HEK293T (cell line): ENCODE measurements at regions not wholly inside any gene's neighbourhood (a gene's known extent, or its start where the extent isn't known, plus 50 kb on each side); places are given as distances from the start of the nearest gene placed in this dataset.

Experiments
- BHLHE40 ChIP-seq: fragments of 450-650 bp; IDR thresholded peaks from 2 replicates; pipeline ENCODE4 v1.6.1; 2016; ENCODE audit warnings: mild to moderate bottlenecking, moderate library complexity, borderline replicate concordance
- ELF4 ChIP-seq: fragments of 450-650 bp; IDR thresholded peaks from 2 replicates; pipeline ENCODE4 v1.6.1; 2017; ENCODE audit warnings: antibody characterized with exemption
- FOXA1 ChIP-seq: fragments of 450-650 bp; IDR thresholded peaks from 2 replicates; pipeline ENCODE4 v1.6.1; 2016; ENCODE audit warnings: mild to moderate bottlenecking
- FOXK2 ChIP-seq: fragments of 450-650 bp; IDR thresholded peaks from 2 replicates; pipeline ENCODE4 v1.6.1; 2016; ENCODE audit warnings: mild to moderate bottlenecking
- FOXM1 ChIP-seq: fragments of 450-650 bp; IDR thresholded peaks from 2 replicates; pipeline ENCODE4 v1.6.1; 2017; ENCODE audit warnings: mild to moderate bottlenecking, borderline replicate concordance
- HDGF ChIP-seq: fragments of 450-650 bp; IDR thresholded peaks from 2 replicates; pipeline ENCODE4 v1.6.1; 2017; ENCODE audit warnings: antibody characterized with exemption, borderline replicate concordance
- L3MBTL2 ChIP-seq: fragments of 450-650 bp; conservative IDR thresholded peaks from 2 replicates; pipeline ENCODE4 v1.6.1; 2016; ENCODE audit warnings: mild to moderate bottlenecking
- LEF1 ChIP-seq: fragments of 450-650 bp; IDR thresholded peaks from 2 replicates; pipeline ENCODE4 v1.6.1; 2017; ENCODE audit warnings: mild to moderate bottlenecking, borderline replicate concordance
- NFRKB ChIP-seq: fragments of 450-650 bp; IDR thresholded peaks from 2 replicates; pipeline ENCODE4 v1.6.1; 2016; ENCODE audit warnings: mild to moderate bottlenecking, moderate library complexity
- PKNOX1 ChIP-seq: fragments of 450-650 bp; IDR thresholded peaks from 2 replicates; pipeline ENCODE4 v1.6.1; 2016
- SP1 ChIP-seq: fragments of 450-650 bp; IDR thresholded peaks from 2 replicates; pipeline ENCODE4 v1.6.1; 2017
- TARDBP ChIP-seq: fragments of 450-650 bp; IDR thresholded peaks from 2 replicates; pipeline ENCODE4 v1.6.1; 2016

GRCh38 chr12:91636721-91637120, 454.1 kb upstream of the DCN start:
- TF ChIP-seq FOXM1 = no peak
- TF ChIP-seq SP1 = no peak
- TF ChIP-seq TARDBP = no peak
- no peak for TF ChIP-seq LEF1
- TF ChIP-seq BHLHE40 = no peak
- TF ChIP-seq ELF4 = no peak
- TF ChIP-seq PKNOX1 = no peak
- TF ChIP-seq FOXA1 = no peak
- TF ChIP-seq HDGF = no peak
- no peak for TF ChIP-seq NFRKB
- TF ChIP-seq L3MBTL2 = no peak
- no peak for TF ChIP-seq FOXK2
